ENCODE measurements at regions not wholly inside any gene's neighbourhood (a gene's known extent, or its start where the extent isn't known, plus 50 kb on each side); places are given as distances from the start of the nearest gene placed in this dataset.

DNA sequence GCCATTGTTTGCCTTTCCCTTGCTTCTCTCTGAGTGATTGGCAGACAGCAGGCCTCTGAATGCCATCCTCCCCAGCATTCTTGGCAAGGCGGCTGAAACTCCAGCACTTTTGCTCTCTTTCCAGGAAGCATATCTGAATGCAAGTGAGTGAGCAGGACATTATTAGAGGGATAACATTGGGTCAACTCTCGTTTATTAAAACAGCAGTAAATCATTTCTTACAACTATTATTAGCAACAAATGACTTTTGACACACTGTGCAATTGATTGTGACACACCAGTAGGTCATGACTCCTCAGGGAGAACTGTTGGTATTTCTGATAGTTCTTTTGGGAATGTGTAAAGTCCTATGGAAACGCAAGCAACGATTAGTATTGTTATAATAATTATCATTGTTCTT lies 103.8 kb downstream of the EFNB1 start:
- Histone ChIP-seq H3K4me3 (ENCODE audit: low read length) (no peak overlapping the region), H4K20me1 (ENCODE audit: control insufficient read depth, insufficient read depth, low read depth, low read length) (no peaks in the 10 kb centered on the region), H3K4me2 (ENCODE audit: low read length) (no peak overlapping the region), H3K9me3 (ENCODE audit: control insufficient read depth, insufficient read depth, low read length) (no peaks in the 10 kb centered on the region), H3K27me3 (ENCODE audit: control insufficient read depth, low read length) (no peaks in the 10 kb centered on the region), H3K27ac (ENCODE audit: low read depth, low read length) (no peak overlapping the region), H3K79me2 (ENCODE audit: control insufficient read depth, low read length) (no peaks in the 10 kb centered on the region), H3K9me2 (replicated peaks; ENCODE audit: control insufficient read depth, low read length) (no peaks in the 10 kb centered on the region), H3K4me1 (ENCODE audit: control insufficient read depth, low read length) (no peaks in the 10 kb centered on the region), H3F3A (ENCODE audit: control insufficient read depth, insufficient read depth) (no peaks in the 10 kb centered on the region), H3K36me3 (ENCODE audit: control insufficient read depth, low read length) (no peaks in the 10 kb centered on the region)
- TF ChIP-seq, protein P1, sequence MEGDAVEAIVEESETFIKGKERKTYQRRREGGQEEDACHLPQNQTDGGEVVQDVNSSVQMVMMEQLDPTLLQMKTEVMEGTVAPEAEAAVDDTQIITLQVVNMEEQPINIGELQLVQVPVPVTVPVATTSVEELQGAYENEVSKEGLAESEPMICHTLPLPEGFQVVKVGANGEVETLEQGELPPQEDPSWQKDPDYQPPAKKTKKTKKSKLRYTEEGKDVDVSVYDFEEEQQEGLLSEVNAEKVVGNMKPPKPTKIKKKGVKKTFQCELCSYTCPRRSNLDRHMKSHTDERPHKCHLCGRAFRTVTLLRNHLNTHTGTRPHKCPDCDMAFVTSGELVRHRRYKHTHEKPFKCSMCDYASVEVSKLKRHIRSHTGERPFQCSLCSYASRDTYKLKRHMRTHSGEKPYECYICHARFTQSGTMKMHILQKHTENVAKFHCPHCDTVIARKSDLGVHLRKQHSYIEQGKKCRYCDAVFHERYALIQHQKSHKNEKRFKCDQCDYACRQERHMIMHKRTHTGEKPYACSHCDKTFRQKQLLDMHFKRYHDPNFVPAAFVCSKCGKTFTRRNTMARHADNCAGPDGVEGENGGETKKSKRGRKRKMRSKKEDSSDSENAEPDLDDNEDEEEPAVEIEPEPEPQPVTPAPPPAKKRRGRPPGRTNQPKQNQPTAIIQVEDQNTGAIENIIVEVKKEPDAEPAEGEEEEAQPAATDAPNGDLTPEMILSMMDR (IDR thresholded peaks at IDR 0.05; ENCODE audit: low read depth, low read length, poor library complexity, severe bottlenecking): no peak

DNA sequence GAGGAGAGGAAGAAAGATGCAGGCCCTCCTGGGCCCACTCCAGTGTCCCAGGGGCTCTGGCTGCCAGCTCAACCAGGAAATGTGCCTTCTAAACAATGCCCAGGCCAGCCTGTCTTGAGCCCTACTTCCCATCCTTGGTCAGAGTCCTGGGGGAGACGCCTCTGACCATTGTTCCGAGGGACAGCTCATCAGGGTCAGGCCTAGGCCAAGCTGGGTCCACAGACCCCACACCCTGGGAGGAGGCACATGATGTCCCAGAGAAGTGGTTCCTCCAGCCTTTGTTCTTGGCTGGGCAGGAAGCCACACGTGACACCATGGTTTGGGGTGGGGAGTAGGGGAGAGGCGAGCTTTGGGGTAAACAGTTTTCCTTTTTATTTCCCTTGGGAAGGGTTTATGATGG lies 102.5 kb downstream of the EFNB1 start:
- TF ChIP-seq EZH2phosphoT487 (IDR thresholded peaks at IDR 0.05; ENCODE audit: borderline replicate concordance, low read length): no peak
- TF ChIP-seq, protein P1 (IDR thresholded peaks at IDR 0.05; ENCODE audit: low read depth, low read length, poor library complexity, severe bottlenecking): no peak
- H4K20me1 ChIP-seq (ENCODE audit: control insufficient read depth, insufficient read depth, low read depth, low read length): no peaks in the 10 kb centered on the region
- H3K36me3 ChIP-seq (ENCODE audit: control insufficient read depth, low read length): no peaks in the 10 kb centered on the region
- no peaks in the 10 kb centered on the region for H3K27me3 ChIP-seq (ENCODE audit: control insufficient read depth, low read length)
- H3K27ac ChIP-seq (ENCODE audit: low read depth, low read length): no peak overlapping the region
- no peaks in the 10 kb centered on the region for H3K79me2 ChIP-seq (ENCODE audit: control insufficient read depth, low read length)
- H3K4me2 ChIP-seq (ENCODE audit: low read length): no peak overlapping the region
- H3K4me1 ChIP-seq (ENCODE audit: control insufficient read depth, low read length): no peaks in the 10 kb centered on the region
- H3K9me3 ChIP-seq (ENCODE audit: control insufficient read depth, insufficient read depth, low read length): no peaks in the 10 kb centered on the region
- H3K4me3 ChIP-seq (ENCODE audit: low read length): no peak overlapping the region
- H3K9me2 ChIP-seq (replicated peaks; ENCODE audit: control insufficient read depth, low read length): no peaks in the 10 kb centered on the region
- H3F3A ChIP-seq (ENCODE audit: control insufficient read depth, insufficient read depth): no peaks in the 10 kb centered on the region

DNA sequence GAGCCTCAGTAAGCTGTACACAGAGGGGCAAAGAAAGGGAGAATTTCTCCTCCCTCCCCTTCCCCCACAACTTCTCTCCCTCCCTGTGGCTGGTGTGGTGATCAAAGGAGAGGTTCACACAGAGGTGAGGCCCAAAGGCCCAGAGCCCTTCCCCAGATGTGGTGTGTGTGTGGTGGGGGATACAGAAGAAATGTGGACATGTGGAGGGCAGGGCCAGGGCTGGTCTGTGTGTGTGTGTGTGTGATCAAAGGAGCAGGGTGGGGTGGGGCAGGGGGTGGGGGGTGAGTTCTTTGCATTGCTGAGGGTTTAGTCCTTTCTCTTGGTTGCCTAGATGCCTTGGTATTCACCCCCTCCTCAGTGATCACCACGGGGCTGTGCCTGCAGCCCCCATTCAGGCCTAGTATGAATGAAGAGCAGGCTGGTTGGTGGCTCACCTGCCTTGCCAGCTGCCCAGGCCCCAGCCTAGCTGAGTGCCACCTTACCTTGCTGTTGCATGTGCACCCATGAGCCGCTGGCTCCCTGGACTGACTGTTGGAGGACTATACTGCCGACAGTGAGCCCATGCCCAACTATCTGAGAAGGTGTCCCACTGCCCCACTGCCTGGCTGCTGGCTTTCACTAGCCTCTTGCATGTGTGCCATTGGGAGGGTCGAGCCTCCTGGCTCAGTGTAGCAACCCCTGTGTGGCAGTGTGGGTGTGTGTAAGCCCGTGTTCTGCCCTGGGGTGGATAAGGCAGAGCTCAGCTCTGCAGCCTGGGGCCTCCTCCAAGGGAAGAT lies 101.9 kb downstream of the EFNB1 start:
- no peaks in the 10 kb centered on the region for H3K9me3 ChIP-seq (ENCODE audit: control insufficient read depth, insufficient read depth, low read length)
- no peak for TF ChIP-seq EZH2phosphoT487 (IDR thresholded peaks at IDR 0.05; ENCODE audit: borderline replicate concordance, low read length)
- TF ChIP-seq, protein P1 (IDR thresholded peaks at IDR 0.05; ENCODE audit: low read depth, low read length, poor library complexity, severe bottlenecking): no peak
- no peaks in the 10 kb centered on the region for H3K79me2 ChIP-seq (ENCODE audit: control insufficient read depth, low read length)
- H3F3A ChIP-seq (ENCODE audit: control insufficient read depth, insufficient read depth): no peaks in the 10 kb centered on the region
- H3K36me3 ChIP-seq (ENCODE audit: control insufficient read depth, low read length): no peaks in the 10 kb centered on the region
- H3K4me3 ChIP-seq (ENCODE audit: low read length): no peak overlapping the region
- H3K9me2 ChIP-seq (replicated peaks; ENCODE audit: control insufficient read depth, low read length): no peaks in the 10 kb centered on the region
- H3K27ac ChIP-seq (ENCODE audit: low read depth, low read length): no peak overlapping the region
- H3K4me2 ChIP-seq (ENCODE audit: low read length): no peak overlapping the region
- H3K4me1 ChIP-seq (ENCODE audit: control insufficient read depth, low read length): no peaks in the 10 kb centered on the region
- H3K27me3 ChIP-seq (ENCODE audit: control insufficient read depth, low read length): no peaks in the 10 kb centered on the region
- no peaks in the 10 kb centered on the region for H4K20me1 ChIP-seq (ENCODE audit: control insufficient read depth, insufficient read depth, low read depth, low read length)

All from DOHH2 (cell line).